ENCODE measurements at regions not wholly inside any gene's neighbourhood (a gene's known extent, or its start where the extent isn't known, plus 50 kb on each side); places are given as distances from the start of the nearest gene placed in this dataset.

DNA sequence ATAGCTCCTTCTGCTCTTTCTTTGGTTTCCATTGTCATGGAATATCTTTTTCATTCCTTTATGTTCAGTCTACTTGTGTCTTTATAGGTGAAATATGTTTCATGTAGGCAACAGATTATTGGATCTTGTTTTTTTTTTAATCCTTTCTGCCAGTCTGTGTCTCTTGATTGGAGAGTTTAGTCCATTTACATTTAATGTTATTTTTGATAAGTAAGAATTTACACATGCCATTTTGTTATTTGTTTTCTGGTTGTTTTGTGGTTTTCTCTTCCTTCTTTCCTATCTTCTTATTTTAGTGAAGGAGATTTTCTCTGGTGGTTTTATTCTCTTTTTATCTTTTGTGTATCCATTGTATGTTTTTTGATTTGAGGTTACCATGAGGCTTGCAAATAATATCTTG is 52.5 kb upstream of the TAS2R16 start:
- TF ChIP-seq EZH2phosphoT487 (IDR thresholded peaks at IDR 0.05; ENCODE audit: low read depth): no peak
- TF ChIP-seq, protein P1, sequence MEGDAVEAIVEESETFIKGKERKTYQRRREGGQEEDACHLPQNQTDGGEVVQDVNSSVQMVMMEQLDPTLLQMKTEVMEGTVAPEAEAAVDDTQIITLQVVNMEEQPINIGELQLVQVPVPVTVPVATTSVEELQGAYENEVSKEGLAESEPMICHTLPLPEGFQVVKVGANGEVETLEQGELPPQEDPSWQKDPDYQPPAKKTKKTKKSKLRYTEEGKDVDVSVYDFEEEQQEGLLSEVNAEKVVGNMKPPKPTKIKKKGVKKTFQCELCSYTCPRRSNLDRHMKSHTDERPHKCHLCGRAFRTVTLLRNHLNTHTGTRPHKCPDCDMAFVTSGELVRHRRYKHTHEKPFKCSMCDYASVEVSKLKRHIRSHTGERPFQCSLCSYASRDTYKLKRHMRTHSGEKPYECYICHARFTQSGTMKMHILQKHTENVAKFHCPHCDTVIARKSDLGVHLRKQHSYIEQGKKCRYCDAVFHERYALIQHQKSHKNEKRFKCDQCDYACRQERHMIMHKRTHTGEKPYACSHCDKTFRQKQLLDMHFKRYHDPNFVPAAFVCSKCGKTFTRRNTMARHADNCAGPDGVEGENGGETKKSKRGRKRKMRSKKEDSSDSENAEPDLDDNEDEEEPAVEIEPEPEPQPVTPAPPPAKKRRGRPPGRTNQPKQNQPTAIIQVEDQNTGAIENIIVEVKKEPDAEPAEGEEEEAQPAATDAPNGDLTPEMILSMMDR (IDR thresholded peaks at IDR 0.05; ENCODE audit: low read depth, low read length): no peak

More for the DNA sequence above, 52.5 kb upstream of the TAS2R16 start:
- H4K20me1 ChIP-seq (ENCODE audit: insufficient read depth, low read length): no peaks in the 10 kb centered on the region
- no peaks in the 10 kb centered on the region for H3K4me1 ChIP-seq (ENCODE audit: low read length)
- H3K9me3 ChIP-seq (ENCODE audit: insufficient read depth, low read length): peaks cover 16% of the 10 kb centered on the region; the same call in 1 of the 2 replicates
- H2AFZ ChIP-seq (ENCODE audit: low read depth, low read length): no peak overlapping the region
- no peak overlapping the region for H3K4me3 ChIP-seq (ENCODE audit: low read length)
- H3K4me2 ChIP-seq (ENCODE audit: low read length): no peak overlapping the region
- H3K27ac ChIP-seq (ENCODE audit: low read length): no peak overlapping the region
- no peaks in the 10 kb centered on the region for H3K36me3 ChIP-seq (replicated peaks; ENCODE audit: low read depth, low read length)
- no peaks in the 10 kb centered on the region for H3K27me3 ChIP-seq (ENCODE audit: low read depth, low read length)
- no peak overlapping the region for H3K9ac ChIP-seq (ENCODE audit: low read length)
- H3K79me2 ChIP-seq (ENCODE audit: low read length): no peaks in the 10 kb centered on the region
